ENCODE measurements at regions not wholly inside any gene's neighbourhood (a gene's known extent, or its start where the extent isn't known, plus 50 kb on each side); places are given as distances from the start of the nearest gene placed in this dataset.

DNA sequence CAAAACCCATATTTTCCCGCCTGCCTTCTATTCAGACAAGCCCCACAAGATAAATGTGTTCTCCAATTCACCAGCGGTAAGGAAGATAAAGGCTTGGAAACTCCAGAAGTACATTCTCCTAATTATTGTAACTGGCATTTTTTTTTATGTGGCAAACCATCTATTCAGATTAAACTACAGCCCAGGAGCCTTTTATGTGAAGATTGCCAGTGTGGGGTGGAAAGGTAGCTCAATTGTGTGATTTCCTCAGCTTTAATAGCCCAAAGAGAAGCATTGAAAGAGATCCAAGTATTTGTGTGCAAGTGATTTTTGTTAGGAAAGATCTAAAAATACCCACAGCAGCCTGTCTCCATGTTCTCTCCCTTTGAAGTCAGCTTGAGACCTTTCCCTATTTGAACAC, 451.4 kb upstream of the CCL2 start:
- TF ChIP-seq, protein P1, sequence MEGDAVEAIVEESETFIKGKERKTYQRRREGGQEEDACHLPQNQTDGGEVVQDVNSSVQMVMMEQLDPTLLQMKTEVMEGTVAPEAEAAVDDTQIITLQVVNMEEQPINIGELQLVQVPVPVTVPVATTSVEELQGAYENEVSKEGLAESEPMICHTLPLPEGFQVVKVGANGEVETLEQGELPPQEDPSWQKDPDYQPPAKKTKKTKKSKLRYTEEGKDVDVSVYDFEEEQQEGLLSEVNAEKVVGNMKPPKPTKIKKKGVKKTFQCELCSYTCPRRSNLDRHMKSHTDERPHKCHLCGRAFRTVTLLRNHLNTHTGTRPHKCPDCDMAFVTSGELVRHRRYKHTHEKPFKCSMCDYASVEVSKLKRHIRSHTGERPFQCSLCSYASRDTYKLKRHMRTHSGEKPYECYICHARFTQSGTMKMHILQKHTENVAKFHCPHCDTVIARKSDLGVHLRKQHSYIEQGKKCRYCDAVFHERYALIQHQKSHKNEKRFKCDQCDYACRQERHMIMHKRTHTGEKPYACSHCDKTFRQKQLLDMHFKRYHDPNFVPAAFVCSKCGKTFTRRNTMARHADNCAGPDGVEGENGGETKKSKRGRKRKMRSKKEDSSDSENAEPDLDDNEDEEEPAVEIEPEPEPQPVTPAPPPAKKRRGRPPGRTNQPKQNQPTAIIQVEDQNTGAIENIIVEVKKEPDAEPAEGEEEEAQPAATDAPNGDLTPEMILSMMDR (IDR thresholded peaks at IDR 0.05), result no peak
- no peak for TF ChIP-seq POLR2A (IDR thresholded peaks at IDR 0.05)
